Sigmoid colon (tissue), 6 donors: ENCODE measurements at regions not wholly inside any gene's neighbourhood (a gene's known extent, or its start where the extent isn't known, plus 50 kb on each side); places are given as distances from the start of the nearest gene placed in this dataset.

ENCODE experiments used
- DNase-seq: peaks from one replicate; pipeline ENCODE4 v3.0.0-alpha.2; 2019
- H3K27ac ChIP-seq, 4 donors: fragments of 200-600 bp; sonication (generic); one replicate each; pipeline ENCODE4 v1.5.1; 2016 to 2019; ENCODE audit warnings: mild to moderate bottlenecking in 1 of 4
- H3K27me3 ChIP-seq, 3 donors: fragments of 200-600 bp; sonication (generic); one replicate each; pipeline ENCODE4 v1.5.1; 2019; ENCODE audit warnings: mild to moderate bottlenecking in 1 of 3
- H3K36me3 ChIP-seq, 4 donors: fragments of 200-600 bp; sonication (generic); one replicate each; pipeline ENCODE4 v1.5.1; 2016 to 2019
- H3K4me1 ChIP-seq, 4 donors: fragments of 200-600 bp; sonication (generic); one replicate each; pipeline ENCODE4 v1.5.1; 2017 to 2019
- H3K4me3 ChIP-seq, 4 donors: fragments of 200-600 bp; sonication (generic); one replicate each; pipeline ENCODE4 v1.5.1; 2017 to 2019; ENCODE audit warnings: mild to moderate bottlenecking in 2 of 4, moderate library complexity in 1 of 4
- H3K9me3 ChIP-seq, 4 donors: fragments of 200-600 bp in 3 of 4; sonication (generic) in 3 of 4; one replicate each; pipeline versions ENCODE4 v1.5.1 to v1.6.1; 2013 to 2019
- CTCF ChIP-seq, 4 experiments: fragments of 450-650 bp in 3 of 4; fragments of 200-600 bp in 1 of 4; IDR thresholded peaks; one replicate each; pipeline ENCODE4 v1.5.1; 2016 to 2019; ENCODE audit warnings: antibody characterized with exemption in 4 of 4, mild to moderate bottlenecking in 3 of 4, moderate library complexity in 2 of 4
- EP300 ChIP-seq, 4 donors: sonication (generic); formaldehyde crosslinking; IDR thresholded peaks; one replicate each; pipeline ENCODE4 v1.6.1; 2017; ENCODE audit warnings: antibody characterized with exemption in 4 of 4
- POLR2A ChIP-seq, 2 donors: fragments of 450-650 bp; IDR thresholded peaks; one replicate each; pipeline ENCODE4 v1.6.1; 2016; ENCODE audit warnings: antibody characterized with exemption in 2 of 2, mild to moderate bottlenecking in 2 of 2, moderate library complexity in 2 of 2
- POLR2AphosphoS5 ChIP-seq, 4 donors: sonication (generic); formaldehyde crosslinking; IDR thresholded peaks; one replicate each; pipeline ENCODE4 v1.6.1; 2017; ENCODE audit warnings: antibody characterized with exemption in 4 of 4
- WGBS, 2 donors: extraction: QIAGEN DNeasy Blood & Tissue Kit; methylation state at CpG; one replicate each; pipeline ENCODE4 v1.1.7; 2013; 5-methylcytosine and 5-hydroxymethylcytosine counted together
- intact Hi-C: fragments of 100-400 bp; cut with DNase I; formaldehyde crosslinking; loops from one replicate; pipeline ENCODE4 v1.15.1; 2023
- donor health status: healthy with polysubstance abuse.
- donor health status: healthy.

GRCh38 chr3:193884652-193885051 is 251.3 kb upstream of the HES1 start:
- WGBS, 2 donors, result 54 to 79% methylated on average over 4 of the region's 4 CpGs
- intact Hi-C loops, result no loop called here
- TF ChIP-seq POLR2A (IDR thresholded peaks at IDR 0.05) (no peak), POLR2AphosphoS5 (IDR thresholded peaks at IDR 0.05) (no peak), EP300 (IDR thresholded peaks at IDR 0.05) (no peak), CTCF (IDR thresholded peaks at IDR 0.05) (no peak)

GRCh38 chr3:193885832-193886231 is 250.1 kb upstream of the HES1 start:
- Histone ChIP-seq H3K9me3 (no peaks in the 10 kb centered on the region), H3K4me1 (no peaks in the 10 kb centered on the region), H3K27ac (no peak overlapping the region), H3K4me3 (no peak overlapping the region), H3K27me3 (no peaks in the 10 kb centered on the region), H3K36me3 (no peaks in the 10 kb centered on the region)
- intact Hi-C loops, result no loop called here
- no peak for TF ChIP-seq POLR2AphosphoS5 (IDR thresholded peaks at IDR 0.05)
- no peak for TF ChIP-seq EP300 (IDR thresholded peaks at IDR 0.05)
- no peak for TF ChIP-seq POLR2A (IDR thresholded peaks at IDR 0.05)
- TF ChIP-seq CTCF (IDR thresholded peaks at IDR 0.05), result no peak
- peak; percentile 30 for DNase-seq
- WGBS, 2 donors, result 24 to 82% methylated on average over 6 of the region's 6 CpGs

More at GRCh38 chr3:193884652-193885051, 251.3 kb upstream of the HES1 start:
- Histone ChIP-seq H3K9me3 (no peaks in the 10 kb centered on the region), H3K4me1 (no peaks in the 10 kb centered on the region), H3K27ac (no peak overlapping the region), H3K4me3 (no peak overlapping the region), H3K36me3 (no peaks in the 10 kb centered on the region), H3K27me3 (no peaks in the 10 kb centered on the region)
- DNase-seq, result peak; percentile 19

- no peak overlapping the region for H3K27ac ChIP-seq
- no peaks in the 10 kb centered on the region for H3K36me3 ChIP-seq
- H3K27me3 ChIP-seq, result no peaks in the 10 kb centered on the region
- TF ChIP-seq POLR2AphosphoS5 (IDR thresholded peaks at IDR 0.05) (no peak), POLR2A (IDR thresholded peaks at IDR 0.05) (no peak), EP300 (IDR thresholded peaks at IDR 0.05) (no peak), CTCF (IDR thresholded peaks at IDR 0.05) (no peak)
- DNase-seq, result peak; percentile 38
- 26 to 68% methylated on average over 12 of the region's 12 CpGs for whole genome bisulfite sequencing, 2 donors
- no peak overlapping the region for H3K4me3 ChIP-seq
- intact Hi-C loops, result no loop called here
- H3K4me1 ChIP-seq, result peaks cover 0 to 6% (median 0%) of the 10 kb centered on the region in 4 donors
- no peaks in the 10 kb centered on the region for H3K9me3 ChIP-seq
Measured at GRCh38 chr3:193890016-193890897, 245.7 kb upstream of the HES1 start.

- H3K36me3 ChIP-seq, result no peaks in the 10 kb centered on the region
- H3K4me1 ChIP-seq, result peaks cover 0 to 6% (median 0%) of the 10 kb centered on the region in 4 donors
- no peak for DNase-seq
- no peaks in the 10 kb centered on the region for H3K27me3 ChIP-seq
- no peaks in the 10 kb centered on the region for H3K9me3 ChIP-seq
- 57 to 74% methylated on average over 10 of the region's 10 CpGs for WGBS, 2 donors
- H3K27ac ChIP-seq, result peak overlapping the region; percentile 17 to 46 (median 30)
- H3K4me3 ChIP-seq, result no peak overlapping the region
- TF ChIP-seq CTCF (IDR thresholded peaks at IDR 0.05) (no peak), POLR2AphosphoS5 (IDR thresholded peaks at IDR 0.05) (no peak), POLR2A (IDR thresholded peaks at IDR 0.05) (no peak), EP300 (IDR thresholded peaks at IDR 0.05) (no peak)
- intact Hi-C loops, result no loop called here
Measured at GRCh38 chr3:193894121-193894863, 241.7 kb upstream of the HES1 start.
